Thyroid gland (tissue), 4 donors: ENCODE measurements at regions not wholly inside any gene's neighbourhood (a gene's known extent, or its start where the extent isn't known, plus 50 kb on each side); places are given as distances from the start of the nearest gene placed in this dataset.
"Not testable (repeated sequence)": the region's sequence is repeated elsewhere in the genome, so short reads cannot be mapped to it uniquely, and the experiment has no call there.

ENCODE experiments used
- CTCF ChIP-seq, 6 experiments: fragments of 200-600 bp in 3 of 6; fragments of 450-650 bp in 3 of 6; sonication (generic) in 3 of 6; IDR thresholded peaks; one replicate each; pipeline ENCODE4 v1.5.1; 2016 to 2019; ENCODE audit warnings: antibody characterized with exemption in 6 of 6, mild to moderate bottlenecking in 2 of 6, inconsistent platforms in 1 of 6, moderate library complexity in 1 of 6
- POLR2A ChIP-seq, 2 donors: fragments of 450-650 bp; IDR thresholded peaks; one replicate each; pipeline ENCODE4 v1.6.1; 2017; ENCODE audit warnings: antibody characterized with exemption in 2 of 2, mild to moderate bottlenecking in 2 of 2, moderate library complexity in 1 of 2

- TF ChIP-seq CTCF, POLR2A (IDR thresholded peaks at IDR 0.05): not testable (repeated sequence)
Measured at GRCh38 chr21:6553505-6554376, 3967.6 kb upstream of the TPTE start.
